ENCODE measurements at regions not wholly inside any gene's neighbourhood (a gene's known extent, or its start where the extent isn't known, plus 50 kb on each side); places are given as distances from the start of the nearest gene placed in this dataset.

- Histone ChIP-seq H3K4me2 (no peak overlapping the region), H3K9me3 (ENCODE audit: low read depth) (no peaks in the 10 kb centered on the region), H3K4me3 (no peak overlapping the region), H3K27me3 (no peaks in the 10 kb centered on the region), H3K79me2 (no peaks in the 10 kb centered on the region), H4K20me1 (ENCODE audit: insufficient read depth, poor library complexity, severe bottlenecking) (no peaks in the 10 kb centered on the region), H3K9me2 (replicated peaks; ENCODE audit: insufficient read depth) (no peaks in the 10 kb centered on the region), H3K4me1 (ENCODE audit: insufficient read depth) (no peaks in the 10 kb centered on the region), H2AFZ (no peak overlapping the region), H3K36me3 (replicated peaks; ENCODE audit: insufficient read depth, low read depth) (no peaks in the 10 kb centered on the region), H3K27ac (no peak overlapping the region)
- TF ChIP-seq EZH2 (IDR thresholded peaks at IDR 0.05; ENCODE audit: borderline replicate concordance) (no peak), CTCF (IDR thresholded peaks at IDR 0.05; ENCODE audit: poor library complexity) (no peak), EZH2phosphoT487 (IDR thresholded peaks at IDR 0.05; ENCODE audit: low read depth, severe bottlenecking, unreplicated experiment) (no peak)
- no peak for DNase-seq (ENCODE audit: low spot score)
- 63% methylated on average over 3 of the region's 3 CpGs for WGBS (ENCODE audit: low lambda C conversion rate, missing lambda C conversion rate)
These were observed 95.3 kb upstream of the SPATA13 start for GRCh38 chr13:24065176-24065575.

DNA sequence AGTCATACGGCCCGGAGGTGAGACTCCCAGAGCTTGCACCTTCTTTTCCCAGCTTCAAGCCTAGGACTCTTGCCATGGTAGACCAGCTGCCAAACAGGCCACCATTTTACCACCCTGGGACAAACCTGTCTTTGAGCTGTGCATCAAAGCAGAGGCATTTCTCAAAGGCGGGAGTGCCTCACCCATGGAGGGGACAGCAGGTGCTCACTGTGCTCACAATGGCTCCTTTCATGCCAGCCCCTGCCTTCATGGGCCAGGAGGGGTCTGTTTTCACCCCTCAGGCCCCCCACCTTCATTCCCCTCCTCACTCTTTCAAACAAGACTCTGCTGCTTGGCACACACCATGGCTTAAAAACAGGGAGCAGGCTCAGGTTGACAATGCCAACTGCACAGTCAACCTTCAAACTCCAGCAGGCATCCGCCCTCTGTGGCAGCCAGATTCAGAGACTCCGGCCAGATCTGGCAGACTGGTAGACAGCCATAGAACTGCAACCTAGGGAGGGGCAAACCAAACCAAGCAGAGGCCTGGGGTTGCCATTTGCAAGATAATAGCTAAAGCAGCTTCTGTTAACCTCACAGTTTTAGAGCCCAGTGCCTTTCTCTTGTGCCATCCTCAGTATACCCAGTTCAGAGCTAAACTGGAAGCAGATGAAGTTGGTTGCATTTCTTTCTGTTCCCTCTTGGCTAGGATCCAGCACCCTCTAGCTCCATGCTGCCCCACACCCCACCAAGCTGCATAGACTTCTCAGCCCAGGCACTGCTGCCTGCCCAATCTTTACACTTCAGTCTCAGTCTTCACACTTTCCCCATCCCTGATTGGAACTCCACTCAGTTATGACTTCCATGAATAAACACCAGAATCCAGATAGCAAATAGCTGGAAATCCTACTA is 93.9 kb upstream of the SPATA13 start:
- TF ChIP-seq CTCF (IDR thresholded peaks at IDR 0.05; ENCODE audit: poor library complexity) (no peak), EZH2phosphoT487 (IDR thresholded peaks at IDR 0.05; ENCODE audit: low read depth, severe bottlenecking, unreplicated experiment) (no peak), EZH2 (IDR thresholded peaks at IDR 0.05; ENCODE audit: borderline replicate concordance) (no peak)

GRCh38 chr13:24068472-24068871 is 92.0 kb upstream of the SPATA13 start:
- Histone ChIP-seq H3K27me3 (no peaks in the 10 kb centered on the region), H3K79me2 (no peaks in the 10 kb centered on the region), H3K4me3 (no peak overlapping the region), H3K9me3 (ENCODE audit: low read depth) (no peaks in the 10 kb centered on the region), H3K9me2 (replicated peaks; ENCODE audit: insufficient read depth) (no peaks in the 10 kb centered on the region), H3K4me1 (ENCODE audit: insufficient read depth) (no peaks in the 10 kb centered on the region), H3K27ac (no peak overlapping the region), H3K36me3 (replicated peaks; ENCODE audit: insufficient read depth, low read depth) (no peaks in the 10 kb centered on the region), H2AFZ (no peak overlapping the region), H3K4me2 (no peak overlapping the region), H4K20me1 (ENCODE audit: insufficient read depth, poor library complexity, severe bottlenecking) (no peaks in the 10 kb centered on the region)
- no peak for DNase-seq (ENCODE audit: low spot score)
- TF ChIP-seq EZH2phosphoT487 (IDR thresholded peaks at IDR 0.05; ENCODE audit: low read depth, severe bottlenecking, unreplicated experiment) (no peak), EZH2 (IDR thresholded peaks at IDR 0.05; ENCODE audit: borderline replicate concordance) (no peak), CTCF (IDR thresholded peaks at IDR 0.05; ENCODE audit: poor library complexity) (no peak)
- WGBS (ENCODE audit: low lambda C conversion rate, missing lambda C conversion rate) = 96% methylated on average over 2 of the region's 2 CpGs

More for the DNA sequence above, 93.9 kb upstream of the SPATA13 start:
- Histone ChIP-seq H3K27ac (no peak overlapping the region), H3K9me3 (ENCODE audit: low read depth) (no peaks in the 10 kb centered on the region), H2AFZ (no peak overlapping the region), H3K4me3 (no peak overlapping the region), H3K79me2 (no peaks in the 10 kb centered on the region), H3K27me3 (no peaks in the 10 kb centered on the region), H3K36me3 (replicated peaks; ENCODE audit: insufficient read depth, low read depth) (no peaks in the 10 kb centered on the region), H4K20me1 (ENCODE audit: insufficient read depth, poor library complexity, severe bottlenecking) (no peaks in the 10 kb centered on the region), H3K9me2 (replicated peaks; ENCODE audit: insufficient read depth) (no peaks in the 10 kb centered on the region), H3K4me2 (no peak overlapping the region), H3K4me1 (ENCODE audit: insufficient read depth) (no peaks in the 10 kb centered on the region)
- WGBS (ENCODE audit: low lambda C conversion rate, missing lambda C conversion rate) = 93% methylated on average over 5 of the region's 5 CpGs
- no peak for DNase-seq (ENCODE audit: low spot score)

Data from hepatocyte (in vitro differentiated cells).